ENCODE measurements at regions not wholly inside any gene's neighbourhood (a gene's known extent, or its start where the extent isn't known, plus 50 kb on each side); places are given as distances from the start of the nearest gene placed in this dataset.

DNA sequence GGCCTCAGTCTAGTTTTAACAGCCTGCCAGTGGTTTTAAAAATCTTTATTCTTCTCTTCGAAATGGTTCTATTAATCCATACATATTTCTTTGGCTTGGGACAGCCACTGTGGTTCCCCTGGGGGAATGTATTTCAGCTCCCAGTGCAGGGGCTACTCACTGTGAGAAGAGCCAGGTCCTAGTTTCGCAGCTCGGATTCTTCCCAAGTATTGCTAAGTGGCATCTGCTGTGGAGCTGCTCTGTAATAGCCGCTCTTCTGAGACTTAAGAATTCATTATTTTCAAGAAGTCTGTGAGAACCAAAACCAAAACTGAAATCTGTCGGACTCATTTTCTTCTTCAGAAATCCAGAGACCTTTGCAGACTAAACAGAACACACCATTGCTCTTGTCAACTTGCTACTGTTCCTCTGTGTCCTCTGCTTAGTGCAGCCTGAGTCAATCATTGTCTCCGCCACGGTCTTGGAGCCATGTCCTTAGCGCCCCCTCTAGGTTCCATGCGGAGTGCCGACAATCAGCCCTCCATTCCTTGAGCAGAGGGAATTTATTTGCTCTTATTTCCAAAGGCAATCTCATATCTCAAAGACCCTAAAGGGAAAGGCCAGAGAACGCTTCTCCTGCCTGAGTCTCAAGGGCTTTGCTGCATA is 478.2 kb downstream of the SPATA31D1 start:
- TF ChIP-seq ZNF398 (tag by site-specific recombination; IDR thresholded peaks at IDR 0.05) (no peak), ZNF248 (tag by site-specific recombination; IDR thresholded peaks at IDR 0.05) (no peak), ZNF140 (tag by site-specific recombination; IDR thresholded peaks at IDR 0.05) (no peak), ZNF121 (tag by site-specific recombination; IDR thresholded peaks at IDR 0.05) (no peak), YY1 (tag by site-specific recombination; IDR thresholded peaks at IDR 0.05) (no peak), REST (tag by site-specific recombination; IDR thresholded peaks at IDR 0.05) (no peak), ZNF473 (tag by site-specific recombination; IDR thresholded peaks at IDR 0.05) (no peak), KLF10 (tag by site-specific recombination; IDR thresholded peaks at IDR 0.05) (no peak), ZNF596 (tag by site-specific recombination; IDR thresholded peaks at IDR 0.05) (no peak), ZNF777 (tag by site-specific recombination; IDR thresholded peaks at IDR 0.05; ENCODE audit: borderline replicate concordance) (no peak), HOXA7 (CRISPR knock-in tag; IDR thresholded peaks at IDR 0.05; ENCODE audit: borderline replicate concordance) (no peak)
- TF ChIP-seq, protein P1, sequence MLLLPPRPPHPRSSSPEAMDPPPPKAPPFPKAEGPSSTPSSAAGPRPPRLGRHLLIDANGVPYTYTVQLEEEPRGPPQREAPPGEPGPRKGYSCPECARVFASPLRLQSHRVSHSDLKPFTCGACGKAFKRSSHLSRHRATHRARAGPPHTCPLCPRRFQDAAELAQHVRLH (tag by site-specific recombination; IDR thresholded peaks at IDR 0.05), result no peak
- TF ChIP-seq, protein P2, sequence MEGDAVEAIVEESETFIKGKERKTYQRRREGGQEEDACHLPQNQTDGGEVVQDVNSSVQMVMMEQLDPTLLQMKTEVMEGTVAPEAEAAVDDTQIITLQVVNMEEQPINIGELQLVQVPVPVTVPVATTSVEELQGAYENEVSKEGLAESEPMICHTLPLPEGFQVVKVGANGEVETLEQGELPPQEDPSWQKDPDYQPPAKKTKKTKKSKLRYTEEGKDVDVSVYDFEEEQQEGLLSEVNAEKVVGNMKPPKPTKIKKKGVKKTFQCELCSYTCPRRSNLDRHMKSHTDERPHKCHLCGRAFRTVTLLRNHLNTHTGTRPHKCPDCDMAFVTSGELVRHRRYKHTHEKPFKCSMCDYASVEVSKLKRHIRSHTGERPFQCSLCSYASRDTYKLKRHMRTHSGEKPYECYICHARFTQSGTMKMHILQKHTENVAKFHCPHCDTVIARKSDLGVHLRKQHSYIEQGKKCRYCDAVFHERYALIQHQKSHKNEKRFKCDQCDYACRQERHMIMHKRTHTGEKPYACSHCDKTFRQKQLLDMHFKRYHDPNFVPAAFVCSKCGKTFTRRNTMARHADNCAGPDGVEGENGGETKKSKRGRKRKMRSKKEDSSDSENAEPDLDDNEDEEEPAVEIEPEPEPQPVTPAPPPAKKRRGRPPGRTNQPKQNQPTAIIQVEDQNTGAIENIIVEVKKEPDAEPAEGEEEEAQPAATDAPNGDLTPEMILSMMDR (tag by site-specific recombination; IDR thresholded peaks at IDR 0.05), result no peak
